ENCODE measurements at regions not wholly inside any gene's neighbourhood (a gene's known extent, or its start where the extent isn't known, plus 50 kb on each side); places are given as distances from the start of the nearest gene placed in this dataset.

- no peaks in the 10 kb centered on the region for H3K9me3 ChIP-seq
- H3K36me3 ChIP-seq = no peaks in the 10 kb centered on the region
- 82 to 90% methylated on average over 2 of the region's 2 CpGs for WGBS, 2 donors
- no peak for ATAC-seq (ENCODE audit: low FRiP score in 2 of 2)
- TF ChIP-seq EP300 (IDR thresholded peaks at IDR 0.05) (no peak), POLR2A (IDR thresholded peaks at IDR 0.05) (no peak), POLR2AphosphoS5 (IDR thresholded peaks at IDR 0.05) (no peak)
- TF ChIP-seq, protein P1, sequence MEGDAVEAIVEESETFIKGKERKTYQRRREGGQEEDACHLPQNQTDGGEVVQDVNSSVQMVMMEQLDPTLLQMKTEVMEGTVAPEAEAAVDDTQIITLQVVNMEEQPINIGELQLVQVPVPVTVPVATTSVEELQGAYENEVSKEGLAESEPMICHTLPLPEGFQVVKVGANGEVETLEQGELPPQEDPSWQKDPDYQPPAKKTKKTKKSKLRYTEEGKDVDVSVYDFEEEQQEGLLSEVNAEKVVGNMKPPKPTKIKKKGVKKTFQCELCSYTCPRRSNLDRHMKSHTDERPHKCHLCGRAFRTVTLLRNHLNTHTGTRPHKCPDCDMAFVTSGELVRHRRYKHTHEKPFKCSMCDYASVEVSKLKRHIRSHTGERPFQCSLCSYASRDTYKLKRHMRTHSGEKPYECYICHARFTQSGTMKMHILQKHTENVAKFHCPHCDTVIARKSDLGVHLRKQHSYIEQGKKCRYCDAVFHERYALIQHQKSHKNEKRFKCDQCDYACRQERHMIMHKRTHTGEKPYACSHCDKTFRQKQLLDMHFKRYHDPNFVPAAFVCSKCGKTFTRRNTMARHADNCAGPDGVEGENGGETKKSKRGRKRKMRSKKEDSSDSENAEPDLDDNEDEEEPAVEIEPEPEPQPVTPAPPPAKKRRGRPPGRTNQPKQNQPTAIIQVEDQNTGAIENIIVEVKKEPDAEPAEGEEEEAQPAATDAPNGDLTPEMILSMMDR (IDR thresholded peaks at IDR 0.05) = no peak
- no peak overlapping the region for H3K27ac ChIP-seq
- no peak for DNase-seq
- H3K4me3 ChIP-seq = no peak overlapping the region
- H3K4me1 ChIP-seq = peaks cover 0 to 6% (median 2%) of the 10 kb centered on the region in 4 donors
- H3K27me3 ChIP-seq = no peaks in the 10 kb centered on the region
Measured at GRCh38 chr1:221087919-221088318, 208.7 kb downstream of the HLX start.

DNA sequence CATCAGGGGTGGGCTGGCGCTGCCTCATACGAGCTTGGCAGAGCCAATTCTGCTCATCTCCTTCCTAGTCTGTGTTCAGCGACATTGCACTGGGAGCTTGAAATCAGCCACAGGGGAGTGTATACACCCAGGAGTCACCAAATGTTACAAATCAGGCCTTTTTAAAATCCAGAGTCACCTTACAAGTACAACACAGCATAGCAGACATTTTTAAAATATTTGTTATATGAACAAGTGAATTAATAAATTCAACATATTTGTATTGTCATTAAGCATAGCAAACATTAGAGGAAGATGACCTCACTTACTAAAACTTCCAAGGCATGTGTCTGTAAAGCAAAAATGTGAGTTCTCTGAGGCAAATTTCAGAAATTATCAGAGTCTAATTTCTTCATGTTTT is 210.0 kb downstream of the HLX start:
- TF ChIP-seq, protein P1 (IDR thresholded peaks at IDR 0.05) = no peak
- TF ChIP-seq POLR2A (IDR thresholded peaks at IDR 0.05) (no peak), EP300 (IDR thresholded peaks at IDR 0.05) (no peak), POLR2AphosphoS5 (IDR thresholded peaks at IDR 0.05) (no peak)
- Histone ChIP-seq H3K27me3 (no peaks in the 10 kb centered on the region), H3K4me3 (no peak overlapping the region), H3K9me3 (no peaks in the 10 kb centered on the region), H3K27ac (peak overlapping the region in 1 of 4 donors; percentile 17), H3K36me3 (no peaks in the 10 kb centered on the region), H3K4me1 (peaks cover 0 to 8% (median 5%) of the 10 kb centered on the region in 4 donors)
- peak in 1 of 2 donors; percentile 35 for ATAC-seq (ENCODE audit: low FRiP score in 2 of 2)
- no peak for DNase-seq
- WGBS, 2 donors = 82 to 90% methylated on average over 3 of the region's 3 CpGs

DNA sequence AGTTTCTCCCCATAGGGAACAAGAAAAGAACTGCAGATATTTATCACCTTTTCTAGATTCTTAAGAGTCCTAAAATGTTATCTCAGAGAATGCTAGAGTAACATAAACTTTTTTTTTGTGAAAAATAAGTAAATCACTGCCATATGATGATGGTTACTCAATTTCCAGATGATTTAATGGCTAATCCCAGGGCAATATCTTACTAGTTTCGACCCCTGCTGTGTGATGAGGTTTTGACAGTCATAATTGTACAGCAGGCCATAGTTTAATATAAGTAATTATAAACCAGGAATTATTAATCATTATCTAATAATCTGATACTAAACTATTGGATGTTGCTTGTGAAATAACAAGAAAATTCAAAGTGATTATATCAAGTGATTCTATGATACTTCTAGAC is 210.6 kb downstream of the HLX start:
- Histone ChIP-seq H3K36me3 (no peaks in the 10 kb centered on the region), H3K27me3 (no peaks in the 10 kb centered on the region), H3K9me3 (no peaks in the 10 kb centered on the region), H3K4me3 (no peak overlapping the region), H3K27ac (peak overlapping the region in 1 of 4 donors; percentile 17), H3K4me1 (peaks cover 0 to 8% (median 5%) of the 10 kb centered on the region in 4 donors)
- TF ChIP-seq POLR2AphosphoS5 (IDR thresholded peaks at IDR 0.05) (no peak), EP300 (IDR thresholded peaks at IDR 0.05) (no peak), POLR2A (IDR thresholded peaks at IDR 0.05) (no peak)
- TF ChIP-seq, protein P1 (IDR thresholded peaks at IDR 0.05) = no peak
- DNase-seq (no peak), ATAC-seq (ENCODE audit: low FRiP score in 2 of 2) (no peak)
- 59 to 63% methylated on average over 1 of the region's 1 CpG for WGBS, 2 donors

- H3K27ac ChIP-seq = no peak overlapping the region
Measured at GRCh38 chr1:221093903-221094791, 214.9 kb downstream of the HLX start.

More at GRCh38 chr1:221093903-221094791, 214.9 kb downstream of the HLX start:
- H3K9me3 ChIP-seq = no peaks in the 10 kb centered on the region
- no peaks in the 10 kb centered on the region for H3K36me3 ChIP-seq
- ATAC-seq (ENCODE audit: low FRiP score in 2 of 2) = no peak
- H3K4me3 ChIP-seq = no peak overlapping the region
- peak in 1 of 2 donors; percentile 6 for DNase-seq
- peaks cover 0 to 14% (median 1%) of the 10 kb centered on the region in 4 donors for H3K4me1 ChIP-seq
- no peaks in the 10 kb centered on the region for H3K27me3 ChIP-seq
- WGBS, 2 donors = 48 to 56% methylated on average over 5 of the region's 5 CpGs
- no peak for TF ChIP-seq EP300 (IDR thresholded peaks at IDR 0.05)
- TF ChIP-seq POLR2AphosphoS5 (IDR thresholded peaks at IDR 0.05) = no peak
- TF ChIP-seq POLR2A (IDR thresholded peaks at IDR 0.05) = no peak
- TF ChIP-seq, protein P1 (IDR thresholded peaks at IDR 0.05) = no peak

Measured in upper lobe of left lung (tissue), 6 donors.